Activated naive CD4-positive, alpha-beta T cell treated with anti-CD3 and anti-CD28 coated beads for 36 hours (primary cell): ENCODE measurements at regions not wholly inside any gene's neighbourhood (a gene's known extent, or its start where the extent isn't known, plus 50 kb on each side); places are given as distances from the start of the nearest gene placed in this dataset.

ENCODE experiments used
- CTCF ChIA-PET: fragments of 350-600 bp; sonication (Branson Sonifier 250); formaldehyde crosslinking; loops from one replicate; lab custom pipeline; 2021; ENCODE audit warnings: antibody characterized with exemption; lab: Charles Lee
- DNase-seq: peaks from one replicate; pipeline ENCODE4 v3.0.0-alpha.2; 2020
- H3K27ac Mint-ChIP-seq: one replicate; pipeline ENCODE4 v1.8.0; 2021; ENCODE audit warnings: mild to moderate bottlenecking, mixed read lengths
- H3K27me3 Mint-ChIP-seq: one replicate; pipeline ENCODE4 v1.8.0; 2021; ENCODE audit warnings: low read depth, mixed read lengths
- H3K36me3 Mint-ChIP-seq: one replicate; pipeline ENCODE4 v1.8.0; 2021; ENCODE audit warnings: low read depth, mixed read lengths
- H3K4me1 Mint-ChIP-seq: one replicate; pipeline ENCODE4 v1.8.0; 2021; ENCODE audit warnings: low read depth, mixed read lengths
- H3K4me3 Mint-ChIP-seq: one replicate; pipeline ENCODE4 v1.8.0; 2021; ENCODE audit warnings: mild to moderate bottlenecking, moderate library complexity, mixed read lengths
- H3K9me3 Mint-ChIP-seq: one replicate; pipeline ENCODE4 v1.8.0; 2021; ENCODE audit warnings: mixed read lengths
- intact Hi-C: fragments of 100-400 bp; cut with micrococcal nuclease; formaldehyde crosslinking; loops from one replicate; pipeline ENCODE4 v1.15.1; 2023

DNA sequence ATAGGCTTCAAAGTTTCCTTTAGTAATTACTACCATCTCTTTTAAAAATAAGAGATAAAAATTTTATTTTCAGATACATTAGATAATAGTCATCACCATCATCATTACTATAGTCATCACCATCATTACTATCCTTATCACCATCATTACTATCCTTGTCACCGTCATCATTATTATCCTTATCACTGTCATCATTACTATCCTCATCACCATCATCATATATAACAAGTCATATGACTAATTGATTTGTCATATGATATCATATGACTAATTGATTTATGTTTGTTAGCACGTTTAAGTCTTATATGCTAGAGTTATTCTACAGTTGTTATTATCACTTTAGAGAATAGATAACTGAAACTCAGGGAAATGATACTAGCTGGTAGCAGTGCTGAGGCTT is 382.1 kb upstream of the CDH18 start:
- DNase-seq = no peak
- H3K27ac Mint-ChIP-seq = no peak overlapping the region
- CTCF ChIA-PET = no interaction called here
- peaks cover 12% of the 10 kb centered on the region for H3K9me3 Mint-ChIP-seq
- no peaks in the 10 kb centered on the region for H3K36me3 Mint-ChIP-seq
- no peaks in the 10 kb centered on the region for H3K27me3 Mint-ChIP-seq
- H3K4me3 Mint-ChIP-seq = no peak overlapping the region
- H3K4me1 Mint-ChIP-seq = no peaks in the 10 kb centered on the region
- intact Hi-C loops = no loop called here

- H3K4me3 Mint-ChIP-seq = no peak overlapping the region
- CTCF ChIA-PET = interaction anchor here (1.1 kb wide), 1 partner anchor 13 kb away, joined by 3 read pairs; no protein-coding TSS in a partner anchor
- H3K4me1 Mint-ChIP-seq = no peaks in the 10 kb centered on the region
- no peak for DNase-seq
- no peaks in the 10 kb centered on the region for H3K36me3 Mint-ChIP-seq
- no peaks in the 10 kb centered on the region for H3K27me3 Mint-ChIP-seq
- no peak overlapping the region for H3K27ac Mint-ChIP-seq
- intact Hi-C loops = no loop called here
- H3K9me3 Mint-ChIP-seq = peaks cover 12% of the 10 kb centered on the region
These were observed 381.5 kb upstream of the CDH18 start for GRCh38 chr5:20369518-20369885.

DNA sequence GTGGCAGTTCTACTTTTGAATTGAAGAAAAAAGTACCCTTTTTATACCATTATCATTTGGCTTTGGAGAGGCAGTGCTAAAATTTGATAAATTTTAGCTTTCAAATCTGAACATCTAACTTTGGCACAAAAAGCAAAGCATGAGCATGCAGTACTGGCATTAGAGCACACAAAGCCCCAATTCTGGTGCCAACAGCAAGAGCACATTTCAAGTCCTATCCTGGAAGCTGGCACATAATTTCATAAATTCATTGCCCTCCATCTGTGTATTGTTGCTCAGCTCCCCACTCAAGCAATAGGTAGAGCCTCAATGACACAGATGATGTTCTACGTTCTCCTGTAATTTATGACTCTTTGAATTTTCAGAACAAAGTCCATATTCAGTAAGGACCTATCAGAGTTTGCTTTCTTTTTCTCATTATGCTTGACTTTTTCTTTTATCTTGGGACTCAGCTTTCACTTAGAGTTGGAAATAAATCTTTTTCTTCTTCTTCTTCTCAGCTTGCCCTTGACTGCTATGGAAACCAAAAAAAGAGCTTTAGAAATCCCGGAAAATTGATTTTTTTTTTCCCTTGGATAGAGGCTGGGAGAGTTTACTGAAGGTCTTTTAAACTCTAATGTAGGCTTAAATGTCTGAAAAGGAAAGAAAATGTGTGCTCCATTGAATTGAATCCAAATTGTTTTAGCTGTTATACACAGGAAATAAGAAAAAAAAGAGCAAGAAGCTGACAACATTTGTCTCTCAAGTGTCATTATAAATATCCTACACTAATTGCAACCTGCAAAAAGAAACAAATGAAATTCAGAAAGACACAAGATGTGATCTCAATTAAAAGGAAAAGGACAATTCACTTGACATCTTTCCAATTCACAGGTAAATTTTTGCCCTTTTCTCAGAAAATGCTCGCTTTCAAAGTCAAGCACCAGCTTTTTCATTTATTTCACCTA is 380.8 kb upstream of the CDH18 start:
- Mint-ChIP-seq H3K9me3 (peaks cover 9% of the 10 kb centered on the region), H3K27me3 (no peaks in the 10 kb centered on the region), H3K36me3 (no peaks in the 10 kb centered on the region), H3K27ac (no peak overlapping the region), H3K4me1 (no peaks in the 10 kb centered on the region), H3K4me3 (no peak overlapping the region)
- DNase-seq = no peak
- CTCF ChIA-PET = interaction anchor here (1.1 kb wide), 1 partner anchor 14 kb away, joined by 3 read pairs; no protein-coding TSS in a partner anchor
- intact Hi-C loops = no loop called here

DNA sequence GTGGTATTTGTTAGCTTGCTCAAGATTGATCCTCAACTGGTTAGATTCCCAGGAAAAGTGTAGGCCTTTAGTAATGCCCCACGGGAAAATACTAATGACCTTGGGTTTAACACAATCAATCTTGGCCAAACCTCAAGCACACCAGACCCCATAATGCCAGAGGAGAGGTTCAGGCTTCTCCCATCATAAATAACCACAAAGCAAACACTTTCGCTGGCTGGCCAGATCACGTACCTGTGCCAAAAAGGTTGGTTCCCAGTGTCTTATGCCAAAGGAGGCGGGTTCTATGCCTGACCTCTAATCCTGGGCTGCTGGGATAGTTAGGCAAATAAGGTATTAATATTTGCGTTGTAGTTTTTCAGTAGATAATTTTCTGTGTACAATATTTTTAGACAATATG is 379.2 kb upstream of the CDH18 start:
- no peak for DNase-seq
- Mint-ChIP-seq H3K4me3 (no peak overlapping the region), H3K36me3 (no peaks in the 10 kb centered on the region), H3K4me1 (no peaks in the 10 kb centered on the region), H3K27me3 (no peaks in the 10 kb centered on the region), H3K9me3 (peaks cover 12% of the 10 kb centered on the region), H3K27ac (no peak overlapping the region)
- intact Hi-C loops = no loop called here
- CTCF ChIA-PET = no interaction called here

- CTCF ChIA-PET = no interaction called here
- peaks cover 9% of the 10 kb centered on the region for H3K9me3 Mint-ChIP-seq
These were observed 372.3 kb upstream of the CDH18 start for GRCh38 chr5:20360263-20360662.

DNA sequence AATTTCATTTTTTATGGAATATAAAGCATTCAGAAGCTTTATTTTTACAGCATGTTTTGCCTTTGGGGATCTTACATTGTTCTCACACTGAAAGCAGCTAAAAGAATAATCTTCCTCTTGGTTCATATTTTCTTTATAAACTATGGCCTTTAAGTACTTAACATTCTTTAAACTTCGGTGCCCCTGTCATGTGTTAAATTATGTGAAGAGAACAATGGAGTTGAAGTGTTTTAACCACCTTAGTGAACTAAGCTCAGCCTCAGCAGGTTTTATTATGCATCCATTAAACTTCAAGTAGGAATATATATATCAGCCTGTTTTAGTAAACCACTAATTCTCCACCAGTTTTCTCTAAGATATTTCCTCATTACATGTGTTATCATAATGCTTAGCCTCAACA is 371.4 kb upstream of the CDH18 start:
- H3K9me3 Mint-ChIP-seq = peaks cover 12% of the 10 kb centered on the region
- H3K27ac Mint-ChIP-seq = no peak overlapping the region
- intact Hi-C loops = no loop called here
- no peaks in the 10 kb centered on the region for H3K27me3 Mint-ChIP-seq
- no peak for DNase-seq
- H3K36me3 Mint-ChIP-seq = no peaks in the 10 kb centered on the region
- H3K4me3 Mint-ChIP-seq = no peak overlapping the region
- CTCF ChIA-PET = no interaction called here
- H3K4me1 Mint-ChIP-seq = no peaks in the 10 kb centered on the region

More at GRCh38 chr5:20360263-20360662, 372.3 kb upstream of the CDH18 start:
- DNase-seq = no peak
- Mint-ChIP-seq H3K27ac (no peak overlapping the region), H3K4me3 (no peak overlapping the region), H3K4me1 (no peaks in the 10 kb centered on the region), H3K27me3 (no peaks in the 10 kb centered on the region), H3K36me3 (no peaks in the 10 kb centered on the region)
- intact Hi-C loops = no loop called here

GRCh38 chr5:20353499-20353898 is 365.5 kb upstream of the CDH18 start:
- Mint-ChIP-seq H3K4me3 (no peak overlapping the region), H3K36me3 (no peaks in the 10 kb centered on the region), H3K27ac (no peak overlapping the region), H3K9me3 (peaks cover 9% of the 10 kb centered on the region), H3K27me3 (no peaks in the 10 kb centered on the region), H3K4me1 (no peaks in the 10 kb centered on the region)
- DNase-seq = no peak
- CTCF ChIA-PET = no interaction called here
- intact Hi-C loops = no loop called here

DNA sequence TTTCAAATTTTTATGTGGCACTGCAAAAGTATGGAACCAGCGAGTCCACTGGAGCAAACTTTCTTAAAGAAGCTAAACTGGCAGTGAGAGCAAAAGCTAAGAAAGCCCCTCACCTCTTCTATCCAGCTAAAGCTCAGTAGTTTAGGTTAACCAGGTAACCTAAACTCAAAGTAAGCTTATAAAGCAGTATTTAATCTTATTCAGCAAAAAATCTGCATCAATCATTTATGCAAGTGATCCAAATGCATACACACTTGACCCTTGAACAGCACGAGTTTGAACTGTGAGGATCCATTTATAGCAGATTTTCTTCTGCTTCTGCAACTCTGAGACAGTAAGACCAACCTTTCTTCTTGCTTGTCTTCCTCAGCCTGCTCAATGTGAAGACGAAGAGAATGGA is 363.8 kb upstream of the CDH18 start:
- peaks cover 12% of the 10 kb centered on the region for H3K9me3 Mint-ChIP-seq
- no peaks in the 10 kb centered on the region for H3K4me1 Mint-ChIP-seq
- DNase-seq = no peak
- no peaks in the 10 kb centered on the region for H3K27me3 Mint-ChIP-seq
- H3K4me3 Mint-ChIP-seq = no peak overlapping the region
- H3K36me3 Mint-ChIP-seq = no peaks in the 10 kb centered on the region
- intact Hi-C loops = no loop called here
- CTCF ChIA-PET = no interaction called here
- H3K27ac Mint-ChIP-seq = no peak overlapping the region

GRCh38 chr5:20348321-20348720 is 360.3 kb upstream of the CDH18 start:
- no peak overlapping the region for H3K27ac Mint-ChIP-seq
- H3K4me3 Mint-ChIP-seq = no peak overlapping the region
- H3K4me1 Mint-ChIP-seq = no peaks in the 10 kb centered on the region
- CTCF ChIA-PET = no interaction called here
- DNase-seq = no peak
- intact Hi-C loops = no loop called here
- no peaks in the 10 kb centered on the region for H3K36me3 Mint-ChIP-seq
- H3K27me3 Mint-ChIP-seq = no peaks in the 10 kb centered on the region
- peaks cover 8% of the 10 kb centered on the region for H3K9me3 Mint-ChIP-seq

- H3K4me1 Mint-ChIP-seq = no peaks in the 10 kb centered on the region
- DNase-seq = no peak
- intact Hi-C loops = no loop called here
- H3K36me3 Mint-ChIP-seq = no peaks in the 10 kb centered on the region
- H3K27ac Mint-ChIP-seq = no peak overlapping the region
- peaks cover 8% of the 10 kb centered on the region for H3K9me3 Mint-ChIP-seq
- H3K27me3 Mint-ChIP-seq = no peaks in the 10 kb centered on the region
- H3K4me3 Mint-ChIP-seq = no peak overlapping the region
- CTCF ChIA-PET = interaction anchor here (0.5 kb wide), 1 partner anchor 237 kb away, joined by 8 read pairs; no protein-coding TSS in a partner anchor
These were observed 359.3 kb upstream of the CDH18 start for GRCh38 chr5:20347334-20347733.

DNA sequence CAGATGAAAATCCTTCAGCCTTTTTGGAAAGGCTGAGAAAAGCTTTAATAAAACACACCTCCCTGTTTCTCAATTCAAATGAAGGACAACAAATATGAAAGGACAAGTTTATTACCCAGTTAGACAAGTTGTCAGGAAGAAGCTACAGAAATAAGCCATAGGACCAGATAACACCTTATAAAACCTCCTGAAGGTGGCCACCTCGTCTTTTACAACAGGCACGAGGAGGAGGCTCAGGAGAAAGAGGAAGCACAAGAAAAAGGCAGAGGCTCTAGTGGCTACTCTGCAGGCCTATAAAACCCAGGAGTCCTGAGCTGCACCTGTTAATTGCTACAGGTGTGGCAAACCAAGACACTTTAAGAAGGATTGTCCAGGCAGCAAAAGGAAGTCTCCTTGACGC is 352.1 kb upstream of the CDH18 start:
- H3K36me3 Mint-ChIP-seq = no peaks in the 10 kb centered on the region
- peaks cover 11% of the 10 kb centered on the region for H3K9me3 Mint-ChIP-seq
- H3K4me3 Mint-ChIP-seq = no peak overlapping the region
- CTCF ChIA-PET = no interaction called here
- H3K27ac Mint-ChIP-seq = no peak overlapping the region
- no peaks in the 10 kb centered on the region for H3K4me1 Mint-ChIP-seq
- no peaks in the 10 kb centered on the region for H3K27me3 Mint-ChIP-seq
- DNase-seq = no peak
- intact Hi-C loops = no loop called here

DNA sequence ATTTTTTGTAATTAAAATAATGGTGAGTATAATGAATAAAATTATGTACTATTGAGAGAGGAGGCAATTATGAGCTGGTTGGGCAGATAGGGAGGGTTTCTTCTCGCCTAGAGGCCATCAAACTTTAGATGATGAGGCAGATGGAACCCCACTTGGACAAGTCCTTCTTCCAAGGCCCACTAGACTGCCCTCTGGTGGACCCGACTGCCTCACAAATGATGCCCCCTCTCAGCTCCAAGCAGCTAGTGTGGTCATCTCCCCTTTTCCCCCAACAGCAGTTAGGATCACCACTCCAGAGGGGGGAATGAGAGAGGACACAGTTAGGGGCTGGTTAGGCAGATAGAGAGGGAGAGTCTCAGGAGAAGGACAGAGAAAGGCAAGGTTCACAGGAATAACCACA is 348.0 kb upstream of the CDH18 start:
- intact Hi-C loops = no loop called here
- Mint-ChIP-seq H3K4me3 (no peak overlapping the region), H3K9me3 (peaks cover 12% of the 10 kb centered on the region), H3K36me3 (no peaks in the 10 kb centered on the region), H3K4me1 (no peaks in the 10 kb centered on the region), H3K27me3 (no peaks in the 10 kb centered on the region), H3K27ac (no peak overlapping the region)
- no peak for DNase-seq
- CTCF ChIA-PET = no interaction called here

- Mint-ChIP-seq H3K27me3 (no peaks in the 10 kb centered on the region), H3K4me3 (no peak overlapping the region), H3K27ac (no peak overlapping the region), H3K9me3 (peaks cover 11% of the 10 kb centered on the region), H3K36me3 (no peaks in the 10 kb centered on the region), H3K4me1 (no peaks in the 10 kb centered on the region)
- CTCF ChIA-PET = no interaction called here
- no peak for DNase-seq
- intact Hi-C loops = no loop called here
These were observed 343.8 kb upstream of the CDH18 start for GRCh38 chr5:20331826-20332225.
